ENCODE measurements at regions not wholly inside any gene's neighbourhood (a gene's known extent, or its start where the extent isn't known, plus 50 kb on each side); places are given as distances from the start of the nearest gene placed in this dataset.

- TF ChIP-seq CTCF (IDR thresholded peaks at IDR 0.05) (no peak), POLR2A (IDR thresholded peaks at IDR 0.05) (no peak)
These were observed 496.7 kb downstream of the SLC6A15 start for GRCh38 chr12:84415946-84416345.

Data from right lobe of liver (tissue), 4 donors.